NCI-H1694 (cell line): ENCODE measurements at regions not wholly inside any gene's neighbourhood (a gene's known extent, or its start where the extent isn't known, plus 50 kb on each side); places are given as distances from the start of the nearest gene placed in this dataset.

ENCODE experiments used
- DNase-seq: peaks from one replicate; lab custom pipeline; 2025; lab: John Stamatoyannopoulos, UW

DNA sequence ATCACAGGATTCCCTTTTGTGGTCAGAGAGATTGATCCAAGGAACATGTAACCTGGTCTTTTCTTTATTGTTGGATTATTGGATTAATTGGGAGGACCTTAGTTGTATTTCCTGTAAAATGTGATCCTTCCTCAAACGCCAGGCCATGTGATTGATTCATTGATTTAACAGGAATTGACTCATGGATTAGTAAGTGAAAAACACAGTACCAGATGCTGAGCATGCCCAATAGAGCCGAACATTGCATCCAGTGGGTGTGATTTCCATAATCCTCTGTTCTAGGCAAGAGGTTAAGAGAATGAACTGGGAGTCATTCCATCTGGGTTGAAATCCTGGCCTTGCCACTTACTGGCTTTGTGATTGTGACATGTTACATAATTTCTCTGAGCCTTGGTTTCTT is 522.3 kb downstream of the MAT2B start:
- DNase-seq: no peak

DNA sequence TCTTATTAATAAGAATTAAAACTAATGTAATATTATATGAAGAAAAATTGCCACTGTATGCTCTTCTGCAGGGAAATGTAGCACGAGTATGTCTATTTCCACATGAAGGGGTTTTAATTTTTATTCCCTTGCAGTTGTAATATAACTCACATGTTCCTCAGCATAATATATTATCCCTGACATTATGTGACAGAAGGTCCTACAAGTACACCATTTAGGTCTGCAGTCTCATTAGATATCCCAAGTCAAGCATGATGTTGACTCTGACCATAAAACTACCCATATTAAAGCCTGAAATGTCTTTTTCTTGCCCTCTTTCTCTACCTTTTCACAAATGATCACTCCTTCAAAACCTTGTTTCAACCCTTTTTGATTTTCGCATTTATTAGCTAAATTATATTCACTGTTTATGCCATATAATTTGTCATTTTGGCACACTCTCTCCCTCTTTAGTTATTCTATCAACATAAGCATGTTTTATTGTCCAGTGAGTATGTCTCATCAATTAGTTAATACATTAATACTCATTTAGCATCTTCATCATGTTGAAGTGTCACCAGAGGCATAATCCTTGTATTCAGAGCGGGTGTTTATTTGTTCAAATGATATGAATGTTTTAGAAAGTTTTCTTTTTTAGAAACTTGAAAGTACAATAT is 532.8 kb downstream of the MAT2B start:
- DNase-seq: no peak

DNA sequence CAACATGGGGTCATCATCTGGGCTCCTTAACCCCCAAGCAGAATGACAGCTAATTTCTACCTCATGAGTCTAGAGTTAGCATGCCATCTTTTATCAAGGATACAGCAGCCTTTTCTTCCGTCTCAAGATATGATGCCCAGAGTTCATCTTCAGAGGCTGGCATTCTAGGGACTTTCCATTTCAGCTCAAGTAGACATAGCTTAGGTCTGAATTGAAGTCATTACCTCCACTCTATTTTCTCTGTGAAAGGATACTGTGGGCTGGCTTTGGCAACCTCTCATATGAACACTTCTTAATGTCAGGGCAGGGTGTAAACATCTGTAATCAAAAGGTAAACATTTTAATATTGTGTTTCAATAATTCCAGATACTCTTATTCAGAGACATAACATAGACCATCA is 535.7 kb downstream of the MAT2B start:
- DNase-seq: no peak

DNA sequence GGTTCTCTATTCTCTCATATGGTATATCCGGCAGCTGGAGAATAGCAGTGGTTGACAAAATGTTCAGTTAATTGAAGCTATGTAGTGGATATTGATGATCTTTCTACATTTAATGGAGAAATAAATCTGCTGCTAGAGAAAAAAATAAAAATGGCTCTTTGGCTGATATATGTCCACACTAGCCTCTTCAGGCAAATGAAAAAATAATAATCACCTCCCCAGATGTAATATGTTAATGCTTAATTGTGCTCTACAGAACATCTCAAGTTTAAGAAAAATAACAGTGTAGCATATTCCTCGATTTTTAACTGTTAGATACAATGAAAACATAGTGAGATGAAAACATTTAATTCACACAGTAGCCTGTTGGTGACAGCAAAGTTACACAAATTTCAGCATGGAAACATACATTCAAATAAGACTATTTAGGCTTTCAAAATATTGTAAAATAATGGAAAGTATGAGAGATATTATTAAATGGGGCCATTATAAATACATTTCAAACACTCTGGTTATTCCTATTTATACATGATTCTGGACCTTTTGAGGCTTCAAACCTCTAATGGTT is 543.0 kb downstream of the MAT2B start:
- DNase-seq: no peak

DNA sequence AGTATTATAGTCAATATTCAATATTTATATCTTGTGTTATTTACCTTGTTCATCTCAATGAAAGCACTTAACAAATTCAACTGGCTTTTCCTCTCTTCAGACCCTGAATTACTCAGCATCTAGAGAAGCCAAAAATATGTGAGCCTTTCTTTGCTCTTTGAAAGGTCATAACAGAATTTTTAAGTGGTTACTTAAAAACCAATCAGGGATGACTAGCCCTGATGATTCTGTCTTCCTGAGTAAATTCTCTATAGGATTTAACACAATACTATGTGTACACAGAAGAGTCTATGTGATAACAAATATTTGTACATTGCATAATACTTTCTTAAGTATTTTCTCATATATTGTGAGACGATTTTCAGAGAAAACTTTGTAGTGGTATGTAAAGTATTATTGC is 546.3 kb downstream of the MAT2B start:
- DNase-seq: no peak

DNA sequence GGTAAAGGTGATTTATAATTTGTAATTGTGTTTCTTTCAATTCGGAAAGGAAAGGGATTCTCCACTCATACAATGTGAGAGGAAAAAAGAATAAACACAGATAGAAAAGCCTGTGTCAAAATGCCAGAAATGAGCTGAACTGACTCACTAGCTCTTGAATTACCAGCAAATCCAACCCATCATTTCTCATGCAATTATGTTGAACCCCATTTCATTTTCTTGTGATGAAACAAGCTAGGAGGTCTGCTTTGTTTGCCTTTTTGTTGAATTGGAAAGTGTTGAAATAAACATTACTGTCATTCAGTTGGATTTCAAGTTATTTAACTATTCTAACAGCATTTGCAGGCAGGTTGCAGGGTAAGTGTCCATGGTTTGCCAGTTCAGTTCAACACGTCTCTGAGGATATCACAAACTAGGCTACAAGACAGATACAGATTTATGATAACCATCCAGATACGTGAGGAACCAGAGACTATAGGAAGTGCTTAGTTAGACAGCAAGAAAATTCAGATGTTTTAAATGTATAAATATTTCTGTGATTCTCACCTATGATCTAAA is 547.2 kb downstream of the MAT2B start:
- no peak for DNase-seq

DNA sequence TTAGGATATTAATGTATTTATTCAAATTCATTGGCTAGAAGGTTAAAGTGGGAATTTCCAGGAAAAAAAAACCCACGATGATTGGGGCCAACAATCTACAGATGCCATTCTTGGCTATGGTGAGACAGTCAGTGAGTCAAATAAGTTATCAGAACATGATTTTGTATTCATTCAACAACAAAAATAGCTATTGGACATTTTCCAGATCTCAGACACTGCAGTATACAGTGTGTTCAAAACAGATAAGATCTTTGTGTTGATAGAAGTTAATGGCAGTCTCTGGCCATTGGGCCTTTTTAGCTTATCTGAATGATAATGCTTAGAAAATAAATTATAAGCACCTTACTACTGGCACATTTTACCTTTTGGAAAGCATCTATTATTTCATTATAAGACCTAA is 547.7 kb downstream of the MAT2B start:
- no peak for DNase-seq

DNA sequence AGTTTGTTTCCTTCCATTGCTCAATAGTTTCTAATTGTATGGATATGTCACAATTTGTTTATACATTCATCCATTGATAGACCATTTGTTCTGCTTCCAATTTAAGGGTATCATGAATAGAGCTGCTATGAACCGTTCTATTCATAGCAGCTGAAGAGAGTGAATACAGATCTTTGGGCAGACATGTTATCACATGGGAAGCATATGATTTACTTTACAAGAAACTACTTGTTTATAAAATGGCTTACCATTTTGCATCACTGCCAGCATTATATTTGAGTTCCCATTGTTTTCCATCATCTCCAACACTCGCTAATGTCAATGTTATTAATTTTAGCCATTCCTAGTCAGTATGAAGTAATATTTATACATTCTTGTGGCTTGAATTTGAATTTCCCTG is 549.0 kb downstream of the MAT2B start:
- DNase-seq: no peak

DNA sequence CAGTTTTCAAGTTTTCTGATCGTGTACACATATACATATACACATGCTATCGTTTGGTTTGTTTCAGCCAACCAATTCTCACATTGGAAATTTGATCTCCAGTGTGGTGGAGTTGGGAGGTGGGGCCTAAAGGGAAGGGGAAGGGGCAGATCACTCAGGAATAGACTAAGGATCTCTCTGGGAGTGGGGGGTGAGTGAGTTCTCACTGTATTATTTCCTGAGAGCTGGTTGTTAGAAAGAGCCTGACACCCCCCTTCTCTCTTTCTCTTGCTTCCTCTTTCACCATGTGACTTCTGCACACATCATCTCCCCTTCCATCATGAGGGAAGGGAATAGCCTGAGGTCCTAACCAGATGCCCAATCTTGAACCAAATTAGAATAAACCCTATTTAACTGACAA is 551.7 kb downstream of the MAT2B start:
- DNase-seq: no peak

DNA sequence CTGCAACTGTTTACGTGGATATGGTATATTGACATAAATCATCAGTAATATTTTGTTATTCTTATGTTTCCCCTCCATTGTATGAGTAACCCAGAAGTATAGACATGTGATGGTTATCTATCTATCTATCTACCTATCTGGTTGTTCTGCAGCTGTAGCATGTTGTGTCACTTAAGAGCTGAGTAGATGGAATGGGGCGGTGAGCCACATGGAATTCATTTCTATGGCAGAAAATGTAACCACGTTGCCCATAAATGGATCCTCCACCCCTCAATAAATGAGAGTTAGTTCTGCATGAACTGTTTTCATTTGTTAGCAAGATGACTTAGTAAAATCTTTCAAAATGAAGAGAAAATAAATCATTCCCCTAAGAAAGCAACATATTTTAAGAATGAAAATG is 553.2 kb downstream of the MAT2B start:
- DNase-seq: no peak

DNA sequence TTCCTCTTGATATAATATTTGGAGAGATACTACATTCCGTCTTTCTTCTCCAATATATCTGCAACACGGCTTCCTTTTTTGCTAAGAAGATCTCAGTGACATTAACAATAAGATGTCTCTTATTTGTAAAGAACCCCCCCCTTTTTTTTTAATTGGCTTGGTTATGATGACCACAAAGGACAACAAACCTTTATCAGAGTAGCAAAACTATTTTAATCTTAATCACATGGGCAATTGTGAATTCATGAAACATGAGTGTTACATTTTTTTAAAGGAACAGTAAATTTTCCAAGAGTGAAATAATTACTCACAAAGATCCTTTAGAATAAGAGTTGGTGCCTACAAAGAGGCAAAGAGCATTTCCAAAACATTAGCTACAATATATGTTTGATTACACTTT is 554.1 kb downstream of the MAT2B start:
- no peak for DNase-seq

DNA sequence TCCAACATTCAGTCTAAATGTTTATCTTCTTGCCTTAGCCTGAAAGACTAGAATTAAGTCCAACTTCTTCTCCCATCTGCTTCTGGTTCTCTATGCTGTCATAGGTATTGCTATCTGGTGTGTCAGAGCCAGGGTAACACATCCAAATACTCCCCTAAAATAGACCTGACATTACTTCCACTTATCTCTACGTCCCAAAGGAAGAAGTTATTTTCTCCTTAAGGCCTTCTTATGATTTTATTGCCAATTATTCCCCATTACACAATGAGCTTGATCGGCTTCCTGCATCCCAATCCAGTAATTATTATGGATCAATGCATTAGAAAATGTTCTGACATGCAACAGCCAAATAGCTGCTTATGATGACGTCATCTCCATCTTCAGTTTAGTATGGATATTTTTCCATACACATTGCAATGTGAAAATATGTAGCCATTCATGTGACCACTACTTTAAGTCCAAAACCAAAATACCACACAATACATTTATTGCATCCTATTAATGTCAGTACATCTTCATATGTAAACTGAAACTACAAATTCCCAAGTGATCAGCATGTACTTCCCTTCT is 555.5 kb downstream of the MAT2B start:
- DNase-seq: no peak

DNA sequence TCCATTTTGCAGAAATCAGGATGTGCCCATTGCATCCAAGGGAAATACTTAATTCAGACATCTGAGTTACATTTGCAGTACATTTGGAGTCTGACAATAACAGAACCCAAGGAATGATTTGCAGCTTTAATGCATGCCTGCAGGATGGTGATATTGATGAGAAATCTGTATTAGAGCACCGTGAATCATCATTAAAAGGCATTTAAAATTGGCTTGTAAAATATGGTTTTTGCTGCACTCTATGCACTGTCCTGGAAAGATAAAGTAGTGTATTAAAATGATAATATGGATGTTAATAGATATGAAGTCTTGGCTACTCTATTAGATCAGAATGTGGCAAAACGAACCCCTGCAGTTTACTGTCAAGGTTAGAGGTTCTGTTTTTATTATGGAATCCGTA is 556.9 kb downstream of the MAT2B start:
- DNase-seq: no peak

DNA sequence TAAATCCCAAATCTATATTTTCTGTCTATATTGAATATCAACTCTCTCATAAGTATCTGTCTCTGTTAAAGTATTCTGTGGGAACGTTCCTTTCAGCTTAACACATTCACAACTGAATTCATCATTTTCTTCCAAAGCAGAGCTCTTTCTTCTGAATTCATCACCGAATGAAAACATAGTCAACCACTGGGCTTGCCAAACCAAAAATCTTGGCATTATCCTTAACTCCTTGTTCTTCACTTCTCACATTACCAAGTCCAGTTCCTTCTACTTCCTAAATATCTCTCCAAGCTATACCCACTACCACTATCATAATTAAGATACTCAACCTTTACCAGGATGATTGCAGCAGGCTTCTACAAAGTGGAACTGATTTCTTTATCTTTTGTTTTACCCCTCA is 559.8 kb downstream of the MAT2B start:
- no peak for DNase-seq

DNA sequence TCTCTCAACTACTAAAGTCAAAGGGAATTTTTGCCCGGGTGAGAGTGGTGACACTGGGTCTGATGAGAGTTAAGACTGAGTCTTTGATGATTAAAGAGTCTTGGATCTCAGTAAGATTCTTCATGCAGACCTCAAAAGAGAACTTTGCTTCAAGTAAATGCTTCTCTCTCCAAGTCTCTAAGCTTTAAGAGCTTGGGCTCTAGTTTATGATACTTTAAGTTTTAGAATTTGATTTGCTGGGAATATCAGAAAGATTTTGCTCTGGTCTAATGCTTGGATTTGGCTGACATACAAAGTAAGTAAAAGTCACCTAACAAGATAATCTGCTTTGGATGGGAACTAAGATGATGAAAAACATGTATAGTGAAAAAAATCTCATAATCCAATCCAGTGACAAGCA is 566.3 kb downstream of the MAT2B start:
- DNase-seq: no peak

DNA sequence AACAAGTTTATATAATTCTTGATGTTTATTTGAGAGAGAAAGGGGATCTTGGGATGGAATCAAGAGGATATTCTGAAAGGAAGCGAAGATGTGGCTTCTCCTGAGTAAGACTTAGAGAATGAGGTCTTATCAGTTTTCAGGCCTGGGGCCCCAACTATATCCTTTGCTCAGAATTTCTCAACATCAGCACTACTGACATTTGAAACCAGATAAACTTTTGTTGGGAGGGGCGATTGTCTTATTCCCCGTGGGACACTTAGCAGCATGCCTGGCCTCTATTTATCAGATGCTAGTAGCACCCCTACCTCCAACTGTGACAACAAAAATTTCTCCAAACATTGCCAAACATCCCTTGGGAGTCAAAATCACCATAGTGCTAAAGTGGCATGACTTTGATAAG is 567.7 kb downstream of the MAT2B start:
- no peak for DNase-seq

DNA sequence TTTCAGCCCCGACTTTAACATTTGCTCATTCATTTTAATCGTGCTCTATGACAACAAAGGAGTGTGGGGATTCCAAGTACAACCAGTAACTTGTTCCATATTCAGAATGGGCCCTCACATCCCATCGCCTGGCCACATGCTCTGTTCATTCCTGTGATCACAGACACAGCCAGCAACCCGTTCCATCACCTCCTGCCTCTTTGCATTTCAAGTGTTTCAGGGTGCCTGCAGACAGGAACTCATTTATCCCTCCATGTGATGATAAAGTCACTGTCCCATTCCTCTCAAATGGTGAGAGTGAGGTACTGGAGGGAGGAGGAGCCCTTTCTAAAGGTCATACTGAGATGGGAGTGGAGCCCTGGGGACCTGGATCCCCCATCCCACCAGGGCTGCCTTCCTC is 571.1 kb downstream of the MAT2B start:
- DNase-seq: no peak

DNA sequence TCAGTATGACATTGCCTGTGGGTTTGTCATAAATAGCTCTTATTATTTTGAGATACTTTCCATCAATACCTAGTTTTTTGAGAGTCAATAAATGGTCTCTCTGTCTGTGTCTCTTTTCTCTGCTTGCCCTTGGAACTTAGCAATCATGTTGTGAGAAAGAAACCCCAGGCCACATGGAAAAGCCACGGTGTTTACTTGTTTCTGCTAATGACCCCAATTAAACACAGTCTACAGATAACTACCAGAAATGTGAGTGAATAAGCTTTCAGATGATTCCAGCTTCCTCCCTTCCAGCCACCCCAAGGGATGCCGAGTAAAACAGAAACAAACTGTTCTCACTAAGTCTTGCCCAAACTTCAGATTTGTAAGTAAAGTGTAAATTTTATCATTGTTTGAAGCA is 584.9 kb downstream of the MAT2B start:
- no peak for DNase-seq

DNA sequence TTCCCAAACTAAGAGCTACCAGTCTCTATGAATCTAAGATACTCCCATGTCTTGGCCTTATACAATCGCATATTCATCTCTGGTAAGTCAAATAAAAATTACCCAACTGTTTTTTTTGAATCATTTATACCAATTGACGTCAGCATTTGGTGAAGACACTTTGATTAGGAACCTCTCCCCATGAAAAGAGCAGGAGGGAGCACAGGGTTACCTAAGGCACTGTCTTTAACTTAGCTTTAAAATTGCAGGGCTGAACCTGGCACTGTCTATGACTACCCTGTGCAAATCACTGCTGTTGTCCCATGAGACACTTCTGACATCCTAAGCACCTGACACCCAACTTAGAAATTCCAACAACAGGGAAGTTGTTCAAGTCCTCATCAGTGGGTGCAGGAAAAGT is 586.4 kb downstream of the MAT2B start:
- no peak for DNase-seq

DNA sequence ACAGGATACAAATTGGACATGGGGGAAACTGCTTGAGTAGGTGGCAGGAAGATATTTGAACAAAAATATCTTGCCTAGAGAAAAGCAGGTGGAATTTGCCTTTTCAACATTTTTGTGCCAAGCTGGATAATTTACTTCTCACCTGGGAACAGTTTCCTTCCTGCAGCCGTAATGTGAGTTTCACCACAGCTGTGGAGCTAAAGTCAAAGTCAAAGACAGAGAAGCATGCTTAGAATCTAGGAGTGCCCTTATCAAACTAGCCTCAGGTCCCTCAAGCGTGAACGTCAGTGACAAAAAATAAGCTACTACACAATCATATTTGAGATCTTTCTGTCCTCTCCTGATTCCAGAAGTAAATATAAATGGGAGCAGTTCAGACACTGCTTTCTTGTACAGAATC is 588.9 kb downstream of the MAT2B start:
- no peak for DNase-seq

DNA sequence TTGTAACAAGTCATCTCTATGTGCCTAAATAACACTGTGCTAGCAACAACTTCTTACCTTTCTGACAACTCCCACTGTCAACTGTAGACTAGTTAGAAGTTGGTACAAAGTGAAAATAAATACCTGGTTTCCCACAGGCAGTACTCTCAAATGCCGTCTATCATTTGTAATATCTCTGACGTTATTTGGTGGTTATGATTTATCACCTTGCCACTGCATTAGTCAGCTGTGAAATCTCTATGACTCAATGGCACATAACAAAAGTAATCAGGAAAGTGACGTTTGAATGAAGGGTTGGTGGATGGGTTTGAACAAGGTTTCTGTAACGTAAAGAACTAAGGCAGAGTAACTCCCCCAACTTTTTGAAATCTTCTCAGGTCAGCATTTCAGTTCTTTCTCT is 592.3 kb downstream of the MAT2B start:
- DNase-seq: no peak

DNA sequence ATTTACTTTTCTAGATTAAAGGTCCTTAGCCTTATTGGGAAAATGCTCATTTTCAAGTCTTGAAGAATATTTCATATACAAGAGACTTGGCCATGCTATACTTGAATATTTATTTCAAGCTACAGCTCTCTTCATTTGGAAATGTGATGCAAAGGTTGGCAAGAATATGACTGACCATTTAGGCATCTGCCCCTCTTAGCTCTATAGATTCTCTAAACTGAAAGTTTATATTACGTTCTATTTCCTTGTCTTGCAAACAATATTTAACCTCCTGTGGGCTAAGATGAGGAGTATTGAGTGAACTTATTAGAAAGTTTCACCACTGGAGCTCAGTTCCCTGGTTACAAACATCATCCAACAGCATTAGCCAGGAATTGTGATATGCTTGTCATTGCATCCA is 593.1 kb downstream of the MAT2B start:
- DNase-seq: no peak

DNA sequence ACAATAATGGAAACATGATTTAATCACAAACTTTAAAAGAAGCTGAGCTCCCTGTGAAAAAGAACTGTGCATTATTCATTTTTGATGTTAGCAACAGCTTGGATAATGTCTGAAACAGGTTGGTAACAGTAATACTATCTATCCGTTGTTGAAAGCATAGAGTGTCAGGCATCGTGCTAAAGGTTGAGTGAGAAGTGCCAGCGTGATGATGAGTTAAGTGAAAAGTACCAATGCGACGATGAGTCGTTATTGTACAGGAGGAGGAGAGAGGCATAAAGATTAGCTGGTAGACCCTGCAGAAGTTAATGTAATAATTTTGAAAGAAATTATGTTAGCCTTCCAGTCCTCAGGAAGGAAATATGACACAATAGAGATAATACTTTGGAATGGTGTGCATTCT is 593.6 kb downstream of the MAT2B start:
- DNase-seq: no peak

DNA sequence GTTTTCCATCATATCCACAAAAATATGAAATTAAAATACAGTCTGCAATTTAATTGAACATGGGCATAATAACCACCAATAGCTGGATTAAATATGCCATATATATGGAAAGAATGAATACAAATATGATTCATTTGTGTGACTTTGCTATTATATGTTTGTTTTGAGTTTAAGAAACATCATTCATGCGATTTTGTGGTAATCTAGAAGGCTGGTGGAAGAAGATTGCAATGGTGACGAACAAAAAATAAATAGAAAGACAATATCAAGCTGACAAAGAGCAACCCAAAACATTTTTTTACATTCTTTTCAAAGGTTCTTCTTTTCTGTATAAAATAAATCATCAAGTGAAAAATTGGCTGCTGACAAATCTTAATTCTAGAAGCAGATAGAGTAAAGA is 610.0 kb downstream of the MAT2B start:
- no peak for DNase-seq
